Fibroblast of skin of left biceps (primary cell): ENCODE measurements at regions not wholly inside any gene's neighbourhood (a gene's known extent, or its start where the extent isn't known, plus 50 kb on each side); places are given as distances from the start of the nearest gene placed in this dataset.
"Not testable (repeated sequence)": the region's sequence is repeated elsewhere in the genome, so short reads cannot be mapped to it uniquely, and the experiment has no call there.

ENCODE experiments used
- DNase-seq, 2 experiments: peaks; one replicate each; pipeline ENCODE4 v3.0.0-alpha.2; 2013; ENCODE audit warnings: low read depth in 2 of 2

DNA sequence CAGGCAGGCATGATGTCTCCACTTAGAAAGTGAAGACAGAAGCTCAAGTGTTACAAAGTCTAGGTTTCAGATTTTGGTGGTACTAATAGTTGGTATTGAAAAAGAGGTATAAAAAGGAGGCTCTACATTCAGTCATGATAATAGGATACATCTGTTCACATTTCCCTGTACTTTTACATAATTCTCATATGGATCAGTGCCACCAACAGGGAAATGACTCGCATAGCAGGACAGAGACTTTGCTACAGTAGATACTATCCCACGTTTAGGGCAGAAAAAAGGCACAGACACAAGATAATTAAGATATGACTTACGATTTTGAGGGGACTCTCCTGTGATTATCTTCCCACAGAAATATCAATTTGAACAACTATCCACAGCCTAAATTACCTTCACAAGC is 1062.9 kb upstream of the EPHA6 start:
- DNase-seq = no peak

- DNase-seq = no peak
Measured at GRCh38 chr3:95752199-95752598, 1062.2 kb upstream of the EPHA6 start.

DNA sequence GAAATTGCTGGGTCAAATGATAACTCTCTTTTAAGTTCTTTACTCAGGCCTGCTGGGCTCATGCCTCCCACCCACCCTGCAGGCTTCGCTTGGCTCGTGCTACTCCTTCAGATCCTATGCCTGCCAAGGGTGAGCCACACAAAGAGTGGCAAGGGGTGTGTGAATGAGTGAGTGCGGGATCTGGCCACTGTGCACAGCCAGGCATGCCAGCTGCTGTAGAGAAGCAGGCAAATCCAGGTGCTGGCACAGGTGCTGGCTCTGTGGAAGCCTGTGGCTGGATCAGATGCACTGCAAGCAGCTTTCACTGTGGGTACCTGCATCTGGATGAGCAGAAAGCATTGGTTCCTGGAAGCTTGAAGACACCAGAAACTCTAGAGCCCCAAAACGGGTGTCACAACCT is 1055.7 kb upstream of the EPHA6 start:
- no peak for DNase-seq

DNA sequence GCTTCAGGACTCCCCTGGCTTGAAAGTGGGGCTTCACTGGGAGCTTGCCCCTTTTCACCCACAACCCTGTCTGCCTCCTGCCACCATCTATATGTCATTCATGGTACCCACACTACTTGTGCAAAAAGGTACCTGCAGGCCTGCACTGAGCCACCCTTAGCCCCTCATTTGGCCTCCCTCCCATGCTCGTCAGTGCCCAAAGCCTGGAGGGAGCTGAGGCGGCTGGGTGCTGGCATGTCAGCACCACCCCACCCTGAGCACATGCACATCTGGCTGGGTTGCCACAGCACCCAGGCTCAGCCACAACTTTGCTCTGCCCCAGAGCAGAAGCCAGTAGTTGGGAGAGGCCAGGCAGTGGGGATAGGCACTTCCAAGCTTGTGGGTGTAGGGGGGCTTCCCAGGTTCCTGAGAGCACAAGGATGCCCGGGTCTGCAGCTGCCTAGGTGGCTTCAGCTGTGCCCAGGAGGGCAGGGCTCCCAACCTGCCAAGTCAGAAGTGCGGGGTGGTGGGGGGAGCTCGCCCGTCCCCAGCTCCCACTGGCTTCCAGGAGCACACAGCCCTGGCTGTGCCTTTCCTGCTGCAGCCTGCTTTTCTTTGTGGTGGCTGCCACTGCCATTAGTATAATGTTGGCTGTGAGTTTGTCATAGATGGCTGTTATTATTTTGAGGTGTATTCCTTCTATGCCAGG is 1054.6 kb upstream of the EPHA6 start:
- DNase-seq = no peak

DNA sequence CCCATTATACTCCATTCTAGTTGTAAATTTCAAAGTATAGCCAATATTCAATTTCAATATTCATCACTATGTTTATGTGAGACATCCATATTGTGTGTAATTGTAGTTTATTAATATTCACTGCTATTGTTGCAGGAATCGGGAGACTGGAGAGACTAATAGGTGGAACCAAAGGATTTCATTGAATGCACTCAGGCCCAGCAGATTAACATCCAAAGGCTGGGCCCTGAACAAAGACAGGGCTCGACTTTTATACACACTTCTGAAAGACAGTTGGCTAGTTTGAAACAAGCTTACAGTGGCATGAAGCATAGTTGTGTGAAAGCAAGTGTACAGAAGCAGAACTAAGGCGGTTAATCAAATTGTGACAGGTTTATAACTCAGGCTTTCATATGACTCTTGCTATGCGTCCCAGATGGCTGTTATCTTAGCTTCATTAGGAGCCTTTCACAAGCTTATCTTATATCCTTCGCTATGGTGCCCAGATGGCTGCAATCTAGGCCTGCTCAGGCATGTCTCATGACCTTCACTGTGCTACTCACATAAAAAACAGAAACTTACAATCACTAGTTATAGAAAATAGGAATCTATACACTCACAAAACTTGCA is 1038.8 kb upstream of the EPHA6 start:
- no peak for DNase-seq

- DNase-seq = no peak
Measured at GRCh38 chr3:95781598-95781997, 1032.8 kb upstream of the EPHA6 start.

DNA sequence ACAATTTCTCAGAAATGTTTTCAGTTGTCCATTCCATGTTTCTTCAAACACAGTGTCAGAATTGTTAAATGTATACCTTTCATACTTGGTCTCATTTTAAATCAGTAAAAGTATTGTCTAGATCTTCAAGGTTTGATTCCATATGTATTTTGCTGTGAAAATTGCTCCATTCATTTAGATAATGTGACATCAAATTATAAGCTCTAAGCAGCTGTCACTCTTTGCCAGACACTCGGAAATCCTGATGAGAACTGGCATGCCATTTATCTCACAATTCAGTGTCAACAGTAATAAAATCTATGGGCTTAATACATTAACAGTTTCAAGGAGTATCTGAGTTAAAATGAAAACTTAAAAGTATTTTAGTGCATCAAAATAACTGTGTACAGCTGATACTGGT is 1025.3 kb upstream of the EPHA6 start:
- no peak for DNase-seq

DNA sequence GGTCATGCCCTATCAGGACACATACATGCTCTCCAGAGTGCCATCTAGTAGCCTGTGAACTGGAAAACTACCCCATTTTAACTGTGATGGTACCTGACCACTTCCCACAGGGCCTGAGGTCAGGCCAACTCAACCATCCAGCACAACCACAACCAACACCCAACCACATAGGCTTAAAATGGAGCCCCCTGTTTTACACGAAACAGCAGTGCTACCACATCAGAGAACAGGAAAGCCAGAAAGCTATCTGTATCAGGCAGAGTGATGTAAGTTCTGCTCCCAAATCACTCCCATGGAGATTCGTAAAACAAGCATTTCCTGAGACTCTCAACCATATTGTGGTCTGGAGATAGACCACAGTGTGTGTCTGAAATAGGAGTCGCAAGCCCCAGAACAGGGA is 1017.3 kb upstream of the EPHA6 start:
- no peak for DNase-seq

DNA sequence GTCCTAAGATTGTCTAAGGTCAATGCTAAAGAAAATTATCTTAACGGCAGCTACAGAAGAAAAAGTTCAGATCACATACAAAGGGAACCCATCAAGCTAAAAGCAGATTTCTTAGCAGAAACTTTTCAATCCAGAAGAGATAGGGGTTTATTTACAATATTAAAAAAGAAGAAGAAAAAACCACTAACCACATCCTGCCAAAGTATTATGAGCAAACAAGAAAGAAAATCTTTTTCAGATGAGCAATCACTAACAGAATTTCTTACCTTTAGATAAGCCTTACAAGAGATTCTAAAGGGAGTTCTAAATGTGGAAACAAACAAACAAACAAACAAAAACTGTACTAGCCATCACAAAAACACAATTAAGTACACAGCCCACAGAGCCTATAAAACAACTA is 1015.8 kb upstream of the EPHA6 start:
- DNase-seq = no peak

DNA sequence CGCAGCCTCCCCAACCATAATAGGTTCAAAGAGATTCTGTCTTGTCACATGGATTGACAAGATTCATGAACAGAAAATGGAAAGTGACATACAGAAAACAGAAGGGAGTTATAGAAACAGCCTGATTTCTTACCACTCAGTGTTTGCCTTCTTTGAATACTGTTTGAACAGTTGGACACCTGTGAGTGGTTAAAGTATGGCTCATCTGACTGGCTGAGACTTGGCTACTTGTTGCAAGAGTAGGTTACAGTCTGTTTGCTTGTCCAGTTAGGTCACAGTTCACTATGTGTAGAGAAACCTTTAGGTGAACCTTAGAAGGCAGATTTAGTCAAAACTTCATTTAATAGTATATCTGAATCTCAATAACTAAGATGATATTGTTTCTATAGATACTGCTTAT is 1003.9 kb upstream of the EPHA6 start:
- DNase-seq = no peak

- DNase-seq = no peak
Measured at GRCh38 chr3:95813244-95813643, 1001.1 kb upstream of the EPHA6 start.

GRCh38 chr3:95815828-95816227 is 998.6 kb upstream of the EPHA6 start:
- DNase-seq = no peak

DNA sequence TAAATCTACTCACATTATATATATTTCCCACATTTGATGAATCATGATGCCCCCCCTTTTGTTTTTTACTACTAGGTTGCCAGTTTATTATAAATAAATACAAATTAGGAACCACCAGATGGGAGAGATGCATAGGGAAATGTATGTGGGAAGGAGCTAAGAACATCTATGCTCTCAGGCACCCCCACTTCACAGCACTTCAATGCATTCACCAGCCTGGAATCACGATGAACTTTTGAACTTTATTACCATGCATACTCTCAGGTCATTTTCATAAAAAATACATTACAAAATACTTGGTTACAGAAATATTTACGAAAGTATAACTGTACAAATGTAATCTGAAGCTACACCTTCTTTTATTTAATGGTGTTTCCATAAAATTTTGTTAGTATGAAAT is 988.0 kb upstream of the EPHA6 start:
- DNase-seq = no peak

DNA sequence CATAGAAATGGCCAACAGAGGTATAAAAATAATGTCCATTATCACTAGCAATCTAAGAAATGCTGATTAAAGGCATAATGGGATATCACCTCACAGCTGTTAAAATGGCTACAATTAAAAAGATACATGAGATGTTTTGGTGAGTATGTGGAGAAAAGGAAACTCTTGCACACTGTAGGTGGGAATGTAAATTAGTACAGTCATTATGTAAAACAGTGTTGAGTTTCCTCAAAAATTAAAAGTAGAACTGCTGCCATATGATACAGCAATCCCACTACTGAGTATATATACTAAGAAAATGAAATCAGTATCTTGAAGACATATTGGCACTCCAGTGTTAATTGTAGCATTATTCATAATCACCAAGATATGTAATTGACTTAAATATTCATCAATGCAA is 982.2 kb upstream of the EPHA6 start:
- DNase-seq = no peak

- not testable (repeated sequence) for DNase-seq
Measured at GRCh38 chr3:95860628-95861027, 953.8 kb upstream of the EPHA6 start.

GRCh38 chr3:95883801-95884200 is 930.6 kb upstream of the EPHA6 start:
- DNase-seq = no peak

- DNase-seq = peak; percentile 16 to 28
Measured at GRCh38 chr3:95886616-95887015, 927.8 kb upstream of the EPHA6 start.

- DNase-seq = no peak
Measured at GRCh38 chr3:95887114-95887513, 927.3 kb upstream of the EPHA6 start.

GRCh38 chr3:95894820-95895219 is 919.6 kb upstream of the EPHA6 start:
- no peak for DNase-seq

- no peak for DNase-seq
Measured at GRCh38 chr3:95899494-95899893, 914.9 kb upstream of the EPHA6 start.

- no peak for DNase-seq
Measured at GRCh38 chr3:95899911-95900310, 914.5 kb upstream of the EPHA6 start.

GRCh38 chr3:95901948-95902347 is 912.4 kb upstream of the EPHA6 start:
- no peak for DNase-seq

GRCh38 chr3:95905182-95905581 is 909.2 kb upstream of the EPHA6 start:
- no peak for DNase-seq

GRCh38 chr3:95911767-95912166 is 902.6 kb upstream of the EPHA6 start:
- no peak for DNase-seq
